ENCODE measurements at regions not wholly inside any gene's neighbourhood (a gene's known extent, or its start where the extent isn't known, plus 50 kb on each side); places are given as distances from the start of the nearest gene placed in this dataset.

GRCh38 chr10:62733654-62734293 lies 70.7 kb upstream of the ADO start:
- H3K4me1 ChIP-seq (ENCODE audit: control insufficient read depth in 2 of 2, insufficient read depth in 2 of 2, low read length in 1 of 2) = no peaks in the 10 kb centered on the region
- no peaks in the 10 kb centered on the region for H3K27me3 ChIP-seq (ENCODE audit: control insufficient read depth in 1 of 2, insufficient read depth in 2 of 2, low read length in 2 of 2)
- no peak overlapping the region for H3K4me3 ChIP-seq (ENCODE audit: low read depth in 1 of 2, low read length in 2 of 2)
- 76 to 78% methylated on average over 4 of the region's 4 CpGs for WGBS, 2 donors
- no peaks in the 10 kb centered on the region for H3K36me3 ChIP-seq (ENCODE audit: control insufficient read depth in 2 of 2, insufficient read depth in 2 of 2, low read length in 1 of 2)
- no peak overlapping the region for H3K27ac ChIP-seq (ENCODE audit: low read depth in 2 of 2, low read length in 1 of 2)
- H3K9me3 ChIP-seq (ENCODE audit: control insufficient read depth in 2 of 2, insufficient read depth in 1 of 2, low read depth in 1 of 2, low read length in 1 of 2) = no peaks in the 10 kb centered on the region

DNA sequence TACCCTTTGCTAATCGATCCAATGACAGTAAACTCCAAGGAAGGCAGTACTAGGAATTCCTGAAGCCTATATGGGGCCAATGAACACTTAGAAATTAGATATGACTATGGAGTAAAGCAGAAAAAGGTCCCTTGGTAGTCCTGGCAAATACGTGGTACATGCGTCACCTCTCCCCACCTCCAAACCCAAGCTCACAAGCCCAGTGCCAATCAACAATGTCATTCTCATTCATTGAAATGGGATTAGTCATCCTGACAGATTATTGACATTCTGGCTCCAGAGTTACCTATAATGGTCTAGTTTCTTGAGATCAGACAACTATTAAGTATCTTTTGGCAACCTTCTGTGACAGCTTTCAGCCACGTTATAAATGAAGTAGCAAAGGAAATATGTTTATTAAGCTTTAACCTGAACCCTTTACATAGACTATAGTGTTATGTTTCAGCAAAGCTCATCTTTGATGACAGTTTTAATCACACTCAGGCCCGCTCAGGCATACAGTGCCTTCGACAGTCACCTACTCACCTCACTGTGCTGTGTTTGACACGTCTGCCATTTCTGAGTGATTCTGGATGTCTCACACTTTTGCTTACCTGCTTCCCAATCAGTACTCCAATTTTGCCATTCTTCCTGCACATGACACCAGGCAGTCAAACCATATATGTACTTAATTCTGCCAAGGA lies 69.6 kb upstream of the ADO start:
- no peaks in the 10 kb centered on the region for H3K4me1 ChIP-seq (ENCODE audit: control insufficient read depth in 2 of 2, insufficient read depth in 2 of 2, low read length in 1 of 2)
- 87% methylated on average over 7 of the region's 7 CpGs for WGBS, 2 donors
- no peak overlapping the region for H3K27ac ChIP-seq (ENCODE audit: low read depth in 2 of 2, low read length in 1 of 2)
- H3K36me3 ChIP-seq (ENCODE audit: control insufficient read depth in 2 of 2, insufficient read depth in 2 of 2, low read length in 1 of 2) = no peaks in the 10 kb centered on the region
- H3K4me3 ChIP-seq (ENCODE audit: low read depth in 1 of 2, low read length in 2 of 2) = no peak overlapping the region
- no peaks in the 10 kb centered on the region for H3K27me3 ChIP-seq (ENCODE audit: control insufficient read depth in 1 of 2, insufficient read depth in 2 of 2, low read length in 2 of 2)
- H3K9me3 ChIP-seq (ENCODE audit: control insufficient read depth in 2 of 2, insufficient read depth in 1 of 2, low read depth in 1 of 2, low read length in 1 of 2) = no peaks in the 10 kb centered on the region

DNA sequence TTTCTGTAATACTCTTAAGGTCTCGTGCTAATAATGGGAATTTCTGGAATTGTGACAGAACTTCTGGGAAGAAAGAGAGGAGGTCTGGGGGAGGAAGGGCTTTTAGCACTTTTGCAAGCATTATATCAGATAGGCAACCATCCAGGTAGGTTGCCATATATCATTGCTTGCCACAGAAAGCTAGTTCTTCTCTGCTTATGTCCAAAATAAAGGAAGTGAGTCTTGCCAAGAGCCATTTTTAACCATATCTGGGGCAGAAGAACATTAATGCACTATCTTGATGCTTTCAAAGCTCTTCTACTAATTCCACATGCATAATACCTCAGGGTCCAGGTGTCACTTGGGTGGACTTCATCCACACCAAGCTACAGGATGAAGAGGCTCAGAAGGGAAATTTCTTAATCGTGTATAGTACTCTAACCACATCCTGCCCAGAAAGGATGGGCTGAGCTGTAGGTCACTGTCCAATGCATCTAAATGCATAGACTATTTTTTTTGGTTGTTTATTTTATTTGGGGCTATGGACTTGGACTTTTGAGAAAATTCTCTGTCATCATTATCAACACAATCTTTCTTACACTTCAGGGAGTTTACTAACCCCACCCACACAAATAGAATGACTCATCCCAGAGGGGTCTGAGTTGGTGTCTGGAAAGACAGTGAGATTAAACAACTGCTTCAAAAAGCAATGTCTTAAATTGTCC lies 68.9 kb upstream of the ADO start:
- WGBS, 2 donors = 65 to 66% methylated on average over 2 of the region's 2 CpGs
- Histone ChIP-seq H3K4me3 (ENCODE audit: low read depth in 1 of 2, low read length in 2 of 2) (no peak overlapping the region), H3K27ac (ENCODE audit: low read depth in 2 of 2, low read length in 1 of 2) (no peak overlapping the region), H3K9me3 (ENCODE audit: control insufficient read depth in 2 of 2, insufficient read depth in 1 of 2, low read depth in 1 of 2, low read length in 1 of 2) (no peaks in the 10 kb centered on the region), H3K4me1 (ENCODE audit: control insufficient read depth in 2 of 2, insufficient read depth in 2 of 2, low read length in 1 of 2) (no peaks in the 10 kb centered on the region), H3K36me3 (ENCODE audit: control insufficient read depth in 2 of 2, insufficient read depth in 2 of 2, low read length in 1 of 2) (no peaks in the 10 kb centered on the region), H3K27me3 (ENCODE audit: control insufficient read depth in 1 of 2, insufficient read depth in 2 of 2, low read length in 2 of 2) (no peaks in the 10 kb centered on the region)

DNA sequence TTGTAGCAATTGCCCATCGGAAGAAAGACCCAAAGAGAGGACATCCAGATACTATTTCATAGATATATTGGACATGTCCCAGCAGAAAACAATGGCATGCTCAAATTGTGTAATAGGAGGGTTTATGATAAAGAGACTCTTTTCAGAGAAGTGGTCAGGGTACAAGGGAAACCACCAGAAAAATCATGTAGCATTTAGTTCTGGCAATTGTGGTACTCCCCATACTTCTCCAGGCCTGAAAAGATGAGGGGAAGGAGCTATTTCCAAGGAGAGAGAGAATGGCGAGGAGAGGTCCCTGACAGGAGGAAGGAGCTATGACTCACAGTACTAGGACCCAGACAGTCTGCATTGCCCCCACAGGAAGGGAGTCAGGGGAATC lies 68.4 kb upstream of the ADO start:
- WGBS, 2 donors = 67 to 82% methylated on average over 2 of the region's 2 CpGs
- no peaks in the 10 kb centered on the region for H3K36me3 ChIP-seq (ENCODE audit: control insufficient read depth in 2 of 2, insufficient read depth in 2 of 2, low read length in 1 of 2)

DNA sequence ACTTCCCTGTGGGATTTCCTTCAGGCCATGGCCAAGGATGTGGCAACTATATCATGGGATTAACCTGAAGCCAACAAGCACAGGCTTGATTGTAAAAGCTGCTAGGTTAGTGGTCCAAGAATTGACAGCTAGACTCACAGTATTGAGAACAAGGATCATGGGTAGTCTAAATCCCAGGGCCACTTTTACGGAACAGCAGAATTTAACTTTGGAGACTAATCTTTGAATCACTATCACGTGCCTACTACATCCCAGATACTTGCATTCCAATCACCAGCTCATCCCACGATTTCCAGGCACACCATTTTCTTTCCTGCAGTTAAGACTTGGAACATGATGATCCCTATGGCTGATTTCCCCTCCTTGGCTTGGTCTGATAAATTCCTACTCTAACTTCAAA lies 65.6 kb upstream of the ADO start:
- Histone ChIP-seq H3K27ac (ENCODE audit: low read depth in 2 of 2, low read length in 1 of 2) (no peak overlapping the region), H3K27me3 (ENCODE audit: control insufficient read depth in 1 of 2, insufficient read depth in 2 of 2, low read length in 2 of 2) (no peaks in the 10 kb centered on the region), H3K4me1 (ENCODE audit: control insufficient read depth in 2 of 2, insufficient read depth in 2 of 2, low read length in 1 of 2) (no peaks in the 10 kb centered on the region), H3K4me3 (ENCODE audit: low read depth in 1 of 2, low read length in 2 of 2) (no peak overlapping the region), H3K9me3 (ENCODE audit: control insufficient read depth in 2 of 2, insufficient read depth in 1 of 2, low read depth in 1 of 2, low read length in 1 of 2) (no peaks in the 10 kb centered on the region), H3K36me3 (ENCODE audit: control insufficient read depth in 2 of 2, insufficient read depth in 2 of 2, low read length in 1 of 2) (no peaks in the 10 kb centered on the region)
- 62 to 64% methylated on average over 3 of the region's 3 CpGs for WGBS, 2 donors

More for the DNA sequence above, 68.4 kb upstream of the ADO start:
- Histone ChIP-seq H3K4me1 (ENCODE audit: control insufficient read depth in 2 of 2, insufficient read depth in 2 of 2, low read length in 1 of 2) (no peaks in the 10 kb centered on the region), H3K27ac (ENCODE audit: low read depth in 2 of 2, low read length in 1 of 2) (no peak overlapping the region), H3K9me3 (ENCODE audit: control insufficient read depth in 2 of 2, insufficient read depth in 1 of 2, low read depth in 1 of 2, low read length in 1 of 2) (no peaks in the 10 kb centered on the region), H3K4me3 (ENCODE audit: low read depth in 1 of 2, low read length in 2 of 2) (no peak overlapping the region), H3K27me3 (ENCODE audit: control insufficient read depth in 1 of 2, insufficient read depth in 2 of 2, low read length in 2 of 2) (no peaks in the 10 kb centered on the region)

- no peak overlapping the region for H3K27ac ChIP-seq (ENCODE audit: low read depth in 2 of 2, low read length in 1 of 2)
- 76 to 80% methylated on average over 5 of the region's 5 CpGs for WGBS, 2 donors
- H3K27me3 ChIP-seq (ENCODE audit: control insufficient read depth in 1 of 2, insufficient read depth in 2 of 2, low read length in 2 of 2) = no peaks in the 10 kb centered on the region
- H3K4me1 ChIP-seq (ENCODE audit: control insufficient read depth in 2 of 2, insufficient read depth in 2 of 2, low read length in 1 of 2) = no peaks in the 10 kb centered on the region
- H3K9me3 ChIP-seq (ENCODE audit: control insufficient read depth in 2 of 2, insufficient read depth in 1 of 2, low read depth in 1 of 2, low read length in 1 of 2) = no peaks in the 10 kb centered on the region
- H3K4me3 ChIP-seq (ENCODE audit: low read depth in 1 of 2, low read length in 2 of 2) = no peak overlapping the region
- H3K36me3 ChIP-seq (ENCODE audit: control insufficient read depth in 2 of 2, insufficient read depth in 2 of 2, low read length in 1 of 2) = no peaks in the 10 kb centered on the region
These were observed 63.4 kb upstream of the ADO start for GRCh38 chr10:62740885-62741745.

GRCh38 chr10:62741996-62742395 lies 62.5 kb upstream of the ADO start:
- WGBS, 2 donors = 77 to 79% methylated on average over 7 of the region's 7 CpGs
- H3K27ac ChIP-seq (ENCODE audit: low read depth in 2 of 2, low read length in 1 of 2) = no peak overlapping the region
- H3K4me3 ChIP-seq (ENCODE audit: low read depth in 1 of 2, low read length in 2 of 2) = no peak overlapping the region
- no peaks in the 10 kb centered on the region for H3K9me3 ChIP-seq (ENCODE audit: control insufficient read depth in 2 of 2, insufficient read depth in 1 of 2, low read depth in 1 of 2, low read length in 1 of 2)
- no peaks in the 10 kb centered on the region for H3K36me3 ChIP-seq (ENCODE audit: control insufficient read depth in 2 of 2, insufficient read depth in 2 of 2, low read length in 1 of 2)
- H3K27me3 ChIP-seq (ENCODE audit: control insufficient read depth in 1 of 2, insufficient read depth in 2 of 2, low read length in 2 of 2) = no peaks in the 10 kb centered on the region
- H3K4me1 ChIP-seq (ENCODE audit: control insufficient read depth in 2 of 2, insufficient read depth in 2 of 2, low read length in 1 of 2) = no peaks in the 10 kb centered on the region

- H3K4me1 ChIP-seq (ENCODE audit: control insufficient read depth in 2 of 2, insufficient read depth in 2 of 2, low read length in 1 of 2) = no peaks in the 10 kb centered on the region
- 59 to 62% methylated on average over 6 of the region's 6 CpGs for WGBS, 2 donors
- H3K27ac ChIP-seq (ENCODE audit: low read depth in 2 of 2, low read length in 1 of 2) = no peak overlapping the region
- H3K9me3 ChIP-seq (ENCODE audit: control insufficient read depth in 2 of 2, insufficient read depth in 1 of 2, low read depth in 1 of 2, low read length in 1 of 2) = no peaks in the 10 kb centered on the region
- H3K4me3 ChIP-seq (ENCODE audit: low read depth in 1 of 2, low read length in 2 of 2) = no peak overlapping the region
- no peaks in the 10 kb centered on the region for H3K36me3 ChIP-seq (ENCODE audit: control insufficient read depth in 2 of 2, insufficient read depth in 2 of 2, low read length in 1 of 2)
- no peaks in the 10 kb centered on the region for H3K27me3 ChIP-seq (ENCODE audit: control insufficient read depth in 1 of 2, insufficient read depth in 2 of 2, low read length in 2 of 2)
These were observed 61.9 kb upstream of the ADO start for GRCh38 chr10:62742536-62743061.

GRCh38 chr10:62744136-62744535 lies 60.4 kb upstream of the ADO start:
- H3K36me3 ChIP-seq (ENCODE audit: control insufficient read depth in 2 of 2, insufficient read depth in 2 of 2, low read length in 1 of 2) = no peaks in the 10 kb centered on the region
- no peaks in the 10 kb centered on the region for H3K27me3 ChIP-seq (ENCODE audit: control insufficient read depth in 1 of 2, insufficient read depth in 2 of 2, low read length in 2 of 2)
- no peak overlapping the region for H3K27ac ChIP-seq (ENCODE audit: low read depth in 2 of 2, low read length in 1 of 2)
- no peak overlapping the region for H3K4me3 ChIP-seq (ENCODE audit: low read depth in 1 of 2, low read length in 2 of 2)
- 73 to 80% methylated on average over 3 of the region's 3 CpGs for WGBS, 2 donors
- H3K9me3 ChIP-seq (ENCODE audit: control insufficient read depth in 2 of 2, insufficient read depth in 1 of 2, low read depth in 1 of 2, low read length in 1 of 2) = no peaks in the 10 kb centered on the region
- H3K4me1 ChIP-seq (ENCODE audit: control insufficient read depth in 2 of 2, insufficient read depth in 2 of 2, low read length in 1 of 2) = no peaks in the 10 kb centered on the region
